ENCODE measurements at regions not wholly inside any gene's neighbourhood (a gene's known extent, or its start where the extent isn't known, plus 50 kb on each side); places are given as distances from the start of the nearest gene placed in this dataset.
"Not testable (repeated sequence)": the region's sequence is repeated elsewhere in the genome, so short reads cannot be mapped to it uniquely, and the experiment has no call there.

GRCh38 chr7:131957338-131958020 lies 401.1 kb upstream of the PODXL start:
- no peak for DNase-seq

GRCh38 chr7:131956864-131957263 lies 400.4 kb upstream of the PODXL start:
- DNase-seq, result no peak

- no peak for DNase-seq
Measured at GRCh38 chr7:131955679-131956078, 399.3 kb upstream of the PODXL start.

DNA sequence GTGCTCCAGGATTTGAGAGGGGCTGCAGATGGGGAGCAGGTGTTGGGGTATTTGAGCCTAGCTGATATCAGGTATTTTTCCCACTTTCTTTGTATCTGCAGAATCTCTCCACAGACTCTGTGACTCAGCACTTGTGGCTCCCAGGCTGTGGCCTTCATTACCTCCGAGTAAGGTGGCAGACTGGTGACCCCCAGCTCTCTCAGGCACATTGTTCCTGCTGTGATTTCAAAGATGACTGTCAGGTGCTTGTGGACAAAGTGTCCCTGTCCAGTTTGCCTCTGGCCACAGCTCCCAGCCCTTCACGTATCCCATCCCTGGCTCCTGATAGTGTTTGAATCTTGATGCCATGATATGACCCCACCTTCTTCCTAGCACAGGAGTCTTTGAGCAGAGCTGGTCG lies 396.8 kb upstream of the PODXL start:
- no peak for DNase-seq

DNA sequence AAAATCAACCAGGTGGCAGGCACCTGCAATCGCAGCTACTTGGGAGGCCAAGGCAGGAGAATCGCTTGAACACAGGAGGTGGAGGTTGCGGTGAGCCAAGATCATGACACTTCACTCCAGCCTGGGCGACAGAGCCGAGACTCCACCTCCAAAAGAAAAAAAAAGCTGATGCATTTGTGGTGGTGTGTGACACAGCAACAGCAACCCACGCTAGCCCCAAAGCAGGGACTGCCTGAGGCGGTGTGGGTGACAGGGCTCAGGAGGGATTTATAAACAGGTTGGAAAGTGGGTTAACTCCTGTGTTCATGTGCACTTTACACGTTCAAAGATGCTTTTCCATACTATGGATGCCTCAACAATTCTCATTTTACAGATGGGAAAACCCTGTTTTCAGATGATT lies 395.9 kb upstream of the PODXL start:
- no peak for DNase-seq

GRCh38 chr7:131950758-131951157 lies 394.3 kb upstream of the PODXL start:
- no peak for DNase-seq

DNA sequence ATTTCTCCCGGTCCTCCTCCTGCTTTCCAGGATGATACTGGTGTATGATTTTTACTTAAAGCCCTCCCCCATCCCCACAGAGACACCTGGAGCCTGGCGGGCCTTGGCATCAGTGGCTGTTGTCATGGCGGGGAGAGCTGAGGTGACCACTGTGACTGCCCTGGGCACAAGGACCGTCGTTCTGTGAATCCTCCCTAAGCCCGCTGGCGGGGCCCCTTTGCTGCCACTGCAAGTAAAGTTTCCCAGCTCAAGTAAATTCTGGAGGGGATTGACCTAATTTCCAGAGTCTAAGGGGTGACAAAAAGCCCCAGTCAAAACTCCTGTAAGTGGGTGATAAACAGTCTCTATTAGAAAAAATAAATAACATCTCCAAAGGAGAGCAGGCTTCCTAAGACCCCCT lies 393.2 kb upstream of the PODXL start:
- DNase-seq, result no peak

GRCh38 chr7:131948434-131949053 lies 392.1 kb upstream of the PODXL start:
- DNase-seq, result no peak

DNA sequence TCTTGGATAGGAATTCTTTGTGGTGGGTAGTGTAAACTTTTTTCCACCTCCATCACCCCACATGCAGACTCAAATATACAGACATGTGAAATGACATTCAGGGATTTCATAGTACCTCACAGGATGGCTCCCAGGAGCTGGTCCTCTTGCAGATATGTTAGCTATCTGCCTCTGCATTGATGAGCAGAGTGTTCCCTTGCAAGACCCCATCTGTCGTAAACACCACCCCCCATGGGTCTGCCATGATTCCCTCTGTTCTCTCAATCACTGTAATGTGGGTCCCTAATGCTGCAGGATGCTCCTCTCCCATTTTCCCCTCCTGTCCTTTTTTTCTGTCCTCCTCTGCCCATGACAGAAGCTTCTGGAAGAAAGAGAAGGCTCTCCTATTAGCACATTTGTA lies 391.2 kb upstream of the PODXL start:
- no peak for DNase-seq

DNA sequence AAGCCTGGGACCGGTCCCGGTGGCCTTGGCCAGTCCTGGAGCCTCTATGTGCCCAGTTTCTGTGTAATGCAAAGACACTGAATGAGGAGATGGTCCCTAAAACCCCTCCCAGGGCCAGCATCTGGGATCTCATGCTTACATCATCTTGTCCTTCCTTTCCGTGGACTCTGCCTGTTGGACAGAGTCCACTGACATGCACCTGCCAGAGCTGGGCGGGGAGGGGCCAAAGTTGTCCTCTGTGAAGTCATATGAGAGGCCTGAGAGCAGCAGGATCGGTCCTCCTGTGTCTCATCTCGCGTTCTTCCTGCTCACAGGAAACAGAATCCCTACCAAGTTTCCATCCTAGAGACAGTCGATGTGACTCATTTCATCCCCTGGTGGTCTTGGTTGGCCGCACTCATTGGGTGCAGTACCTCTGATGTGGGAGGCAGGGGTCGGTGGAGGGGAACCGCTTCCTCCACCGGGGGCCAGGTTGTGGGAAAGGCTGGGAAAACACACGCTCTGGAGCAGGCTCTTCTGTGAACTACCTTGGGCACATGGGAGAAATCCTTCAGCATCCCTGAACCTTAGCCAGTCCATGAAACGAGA lies 389.6 kb upstream of the PODXL start:
- no peak for DNase-seq

DNA sequence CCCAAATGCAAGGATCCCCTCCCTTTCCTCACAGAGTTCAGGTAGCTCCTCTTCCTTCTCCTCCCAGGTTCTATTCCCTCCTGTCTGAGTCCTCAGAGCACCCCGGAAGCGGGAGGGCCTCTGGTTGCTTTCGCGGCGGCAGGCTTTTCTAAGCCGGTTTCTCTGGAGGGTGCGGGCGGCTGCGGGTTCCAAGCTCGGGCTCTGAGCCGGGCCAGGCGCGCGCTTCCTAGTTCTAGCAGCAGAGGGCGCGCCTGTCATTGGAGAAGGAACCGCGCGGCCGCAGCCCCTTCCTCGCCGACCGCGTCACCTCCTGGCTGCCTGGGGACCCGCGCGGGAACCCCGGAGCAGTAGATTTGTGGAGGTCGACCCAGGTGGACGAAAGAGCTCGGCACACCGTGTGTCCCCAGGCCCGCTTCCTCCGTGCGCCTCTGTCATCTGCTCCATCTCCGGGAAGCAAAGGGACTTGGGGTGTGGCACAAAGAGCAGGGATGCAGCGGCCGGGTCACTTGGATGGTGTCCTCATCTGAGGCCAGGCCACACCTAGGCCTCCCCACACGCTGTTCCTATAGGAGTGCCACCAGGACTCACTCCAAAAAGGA lies 389.0 kb upstream of the PODXL start:
- no peak for DNase-seq

DNA sequence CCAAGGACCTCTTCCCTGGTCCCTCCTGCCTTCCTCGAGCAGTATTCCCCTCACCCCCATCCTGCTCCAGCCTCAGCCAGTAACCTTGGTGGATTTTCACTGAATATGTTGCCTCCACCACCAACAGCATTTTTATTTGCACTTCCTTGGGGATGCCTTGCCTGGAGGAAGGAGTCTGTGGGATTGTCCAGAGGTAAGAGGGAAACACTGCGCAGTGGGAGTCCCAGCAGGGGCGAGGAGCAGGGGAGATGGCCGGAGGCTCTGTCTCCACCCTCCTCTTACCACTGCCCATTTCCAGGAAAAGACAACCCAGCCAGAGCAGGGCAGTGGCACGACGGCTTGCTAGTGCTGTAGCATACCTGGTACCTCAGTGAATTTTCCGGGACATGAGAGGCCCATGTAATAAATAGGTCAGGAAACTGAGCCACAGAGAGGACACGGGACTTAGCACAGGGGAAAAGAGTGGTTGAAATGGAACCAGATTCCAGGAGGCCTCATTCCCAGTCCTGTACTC lies 388.2 kb upstream of the PODXL start:
- DNase-seq, result no peak

- no peak for DNase-seq
Measured at GRCh38 chr7:131943646-131944045, 387.2 kb upstream of the PODXL start.

DNA sequence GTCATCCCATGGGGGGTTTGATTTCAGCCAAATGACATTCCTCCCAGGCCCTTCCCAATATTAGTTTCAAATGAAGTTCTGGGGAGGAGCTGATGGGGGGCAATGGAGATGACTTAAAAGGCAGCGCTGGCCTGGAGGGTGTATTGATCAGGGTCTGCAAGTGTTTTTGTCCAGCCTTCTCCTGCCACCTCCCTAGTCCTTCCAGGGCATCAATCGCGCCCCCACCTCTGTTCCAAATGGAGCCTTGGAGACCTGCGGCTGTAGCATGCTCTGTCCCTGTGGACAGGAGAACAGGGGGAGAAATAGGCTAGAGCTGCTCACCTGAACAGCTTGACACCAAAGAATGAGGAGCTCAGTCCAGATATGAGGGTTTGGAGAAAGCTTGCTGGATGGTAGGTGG lies 386.8 kb upstream of the PODXL start:
- no peak for DNase-seq

- no peak for DNase-seq
Measured at GRCh38 chr7:131942287-131943150, 386.1 kb upstream of the PODXL start.

- DNase-seq, result no peak
Measured at GRCh38 chr7:131941291-131941690, 384.9 kb upstream of the PODXL start.

GRCh38 chr7:131940621-131941165 lies 384.3 kb upstream of the PODXL start:
- DNase-seq, result no peak

DNA sequence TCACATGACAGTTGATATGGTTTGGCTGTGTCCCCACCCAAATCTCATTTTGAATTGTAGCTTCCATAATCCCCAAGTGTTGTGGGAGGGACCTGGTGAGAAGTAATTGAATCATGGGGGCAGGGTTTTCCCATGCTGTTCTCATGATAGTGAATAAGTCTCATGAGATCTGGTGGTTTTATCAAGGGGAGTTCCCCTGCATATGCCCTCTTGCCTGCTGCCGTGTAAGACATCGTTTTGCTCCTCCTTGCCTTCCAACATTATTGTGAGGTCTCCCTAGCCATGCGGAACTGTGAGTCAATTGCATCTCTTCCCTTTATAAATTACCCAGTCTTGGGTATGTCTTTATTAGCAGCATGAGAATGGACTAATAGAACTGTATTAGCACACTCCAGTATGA lies 382.4 kb upstream of the PODXL start:
- DNase-seq, result not testable (repeated sequence)

- DNase-seq, result no peak
Measured at GRCh38 chr7:131937868-131938267, 381.4 kb upstream of the PODXL start.

- no peak for DNase-seq
Measured at GRCh38 chr7:131935180-131935579, 378.8 kb upstream of the PODXL start.

DNA sequence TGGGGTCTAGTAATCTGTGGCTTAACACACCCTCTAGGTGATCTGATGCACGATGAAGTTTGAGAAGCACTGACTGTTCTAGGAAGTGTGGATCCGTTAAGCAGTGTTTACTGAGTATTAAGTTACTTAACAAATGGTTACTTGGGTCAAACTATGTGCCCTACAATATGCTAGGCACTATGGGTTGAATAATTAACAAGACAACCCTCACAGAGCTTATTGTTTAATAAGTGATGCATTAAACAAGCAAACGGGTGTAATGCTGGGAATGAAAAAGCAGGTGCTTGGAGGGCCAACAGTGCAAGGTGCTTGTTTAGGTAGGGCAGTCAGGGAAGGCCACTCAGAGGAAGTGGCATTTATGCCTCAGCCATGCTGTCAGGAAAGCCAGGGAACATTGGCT lies 378.0 kb upstream of the PODXL start:
- no peak for DNase-seq

DNA sequence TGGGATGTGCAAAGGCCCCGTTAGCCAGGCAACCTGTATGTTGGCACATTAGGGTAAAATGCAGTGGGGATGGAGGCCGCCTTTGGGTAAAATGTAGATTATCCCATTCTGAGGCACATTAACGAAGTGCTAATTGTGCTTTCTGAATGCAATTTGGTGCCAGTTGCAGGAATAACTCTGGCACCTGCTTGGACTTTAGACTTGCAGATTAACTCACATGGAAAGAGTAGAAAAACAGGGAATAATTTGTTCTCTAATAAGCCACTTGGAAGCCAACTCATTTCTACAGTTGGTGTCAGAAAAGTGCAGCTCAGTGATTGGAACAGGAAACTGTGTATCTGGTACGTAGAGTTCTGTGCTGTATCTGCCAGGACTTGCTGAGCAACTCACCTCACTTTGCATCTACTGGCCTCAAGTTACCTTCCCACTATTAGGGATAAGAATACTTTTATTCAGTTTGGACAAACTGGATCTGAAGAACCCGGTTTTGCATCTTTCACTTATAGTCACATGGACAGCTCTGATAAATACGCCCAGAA lies 377.4 kb upstream of the PODXL start:
- DNase-seq, result no peak

Measured in activated CD8-positive, alpha-beta memory T cell treated with anti-CD3 and anti-CD28 coated beads, Interleukin-2, amount 50 U/mL, for 4 hours (primary cell).